Activated T-helper 1 cell treated with anti-CD3 and anti-CD28 coated beads, Interleukin-12 subunit alpha, Interleukin-12 subunit beta, Interleukin-2, Interleukin-4 antibody, amounts not matched to agents 30 ng/mL and 10 ng/mL and 1 ng/mL, durations not matched to agents 14 hours and 24 hours and 36 hours (primary cell): ENCODE measurements at regions not wholly inside any gene's neighbourhood (a gene's known extent, or its start where the extent isn't known, plus 50 kb on each side); places are given as distances from the start of the nearest gene placed in this dataset.

Experiments
- DNase-seq: peaks from one replicate; pipeline ENCODE4 v3.0.0; 2021; ENCODE audit warnings: low spot score
- H3K27ac Mint-ChIP-seq: one replicate; pipeline ENCODE4 v1.8.0; 2021; ENCODE audit warnings: mild to moderate bottlenecking, mixed read lengths
- H3K27me3 Mint-ChIP-seq: one replicate; pipeline ENCODE4 v1.8.0; 2022; ENCODE audit warnings: mild to moderate bottlenecking, moderate library complexity, mixed read lengths; ENCODE audit not compliant: insufficient read depth
- H3K36me3 Mint-ChIP-seq: one replicate; pipeline ENCODE4 v1.8.0; 2021; ENCODE audit warnings: low read depth, mixed read lengths
- H3K4me1 Mint-ChIP-seq: one replicate; pipeline ENCODE4 v1.8.0; 2021; ENCODE audit warnings: low read depth, mixed read lengths
- H3K4me3 Mint-ChIP-seq: one replicate; pipeline ENCODE4 v1.8.0; 2021; ENCODE audit warnings: mild to moderate bottlenecking, moderate library complexity, mixed read lengths
- H3K9me3 Mint-ChIP-seq: one replicate; pipeline ENCODE4 v1.8.0; 2021; ENCODE audit warnings: mixed read lengths
- intact Hi-C: fragments of 100-400 bp; cut with micrococcal nuclease; formaldehyde crosslinking; loops from one replicate; pipeline ENCODE4 v1.15.1; 2024

GRCh38 chr4:181650033-181650825 is 593.0 kb upstream of the TENM3 start:
- Mint-ChIP-seq H3K4me3 (no peak overlapping the region), H3K9me3 (peaks cover 23% of the 10 kb centered on the region), H3K27ac (no peak overlapping the region), H3K4me1 (no peaks in the 10 kb centered on the region), H3K27me3 (no peaks in the 10 kb centered on the region), H3K36me3 (no peaks in the 10 kb centered on the region)
- DNase-seq, result no peak
- intact Hi-C loops, result no loop called here

GRCh38 chr4:181656748-181657147 is 586.5 kb upstream of the TENM3 start:
- Mint-ChIP-seq H3K36me3 (no peaks in the 10 kb centered on the region), H3K27ac (no peak overlapping the region), H3K27me3 (no peaks in the 10 kb centered on the region), H3K4me3 (no peak overlapping the region), H3K4me1 (no peaks in the 10 kb centered on the region), H3K9me3 (peaks cover 17% of the 10 kb centered on the region)
- intact Hi-C loops, result no loop called here
- DNase-seq, result no peak

DNA sequence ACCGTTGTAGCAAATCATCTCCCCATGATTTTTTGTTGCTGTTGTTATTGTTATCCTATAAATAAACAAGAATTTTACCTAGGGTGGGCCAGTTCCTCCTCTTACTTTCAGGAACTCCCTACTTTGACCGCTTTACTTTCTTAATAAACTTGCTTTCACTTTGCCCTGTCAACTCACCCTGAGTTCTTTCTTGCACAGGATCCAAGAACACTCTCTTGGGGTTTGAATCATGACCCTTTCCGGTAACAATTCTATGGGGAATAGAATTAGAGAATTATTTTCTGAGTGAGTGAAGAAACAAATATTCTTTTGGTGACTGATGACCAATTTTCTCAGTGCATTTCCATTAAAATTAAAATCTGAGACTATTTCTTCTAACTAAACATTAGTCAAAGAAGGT is 584.0 kb upstream of the TENM3 start:
- intact Hi-C loops, result no loop called here
- no peak for DNase-seq
- Mint-ChIP-seq H3K27me3 (no peaks in the 10 kb centered on the region), H3K27ac (no peak overlapping the region), H3K4me1 (no peaks in the 10 kb centered on the region), H3K36me3 (no peaks in the 10 kb centered on the region), H3K4me3 (no peak overlapping the region), H3K9me3 (peaks cover 10% of the 10 kb centered on the region)

GRCh38 chr4:181659876-181660275 is 583.3 kb upstream of the TENM3 start:
- Mint-ChIP-seq H3K9me3 (peaks cover 6% of the 10 kb centered on the region), H3K27me3 (no peaks in the 10 kb centered on the region), H3K36me3 (no peaks in the 10 kb centered on the region), H3K4me1 (no peaks in the 10 kb centered on the region), H3K4me3 (no peak overlapping the region), H3K27ac (no peak overlapping the region)
- intact Hi-C loops, result no loop called here
- DNase-seq, result no peak

DNA sequence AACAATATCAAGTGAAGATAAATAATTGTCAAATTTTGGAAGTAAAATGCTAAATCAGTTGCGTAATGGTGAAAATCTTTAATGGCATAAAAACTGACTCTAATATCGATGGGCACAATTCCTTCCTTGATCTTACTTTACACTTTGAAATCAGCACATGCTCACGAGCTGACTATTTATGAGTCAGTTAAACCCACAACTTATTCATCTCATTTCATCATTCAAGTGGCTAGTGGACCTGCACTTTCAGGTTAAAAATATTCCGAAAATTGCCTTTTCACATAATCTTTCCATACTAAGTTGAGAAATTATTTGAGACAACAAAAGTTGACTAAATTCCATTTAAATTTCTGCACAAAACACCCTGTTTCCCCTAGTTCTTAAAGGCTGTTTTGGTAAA is 582.1 kb upstream of the TENM3 start:
- H3K4me1 Mint-ChIP-seq, result no peaks in the 10 kb centered on the region
- DNase-seq, result no peak
- no peak overlapping the region for H3K4me3 Mint-ChIP-seq
- intact Hi-C loops, result no loop called here
- H3K27ac Mint-ChIP-seq, result no peak overlapping the region
- no peaks in the 10 kb centered on the region for H3K36me3 Mint-ChIP-seq
- H3K27me3 Mint-ChIP-seq, result no peaks in the 10 kb centered on the region
- H3K9me3 Mint-ChIP-seq, result no peaks in the 10 kb centered on the region

GRCh38 chr4:181661923-181662322 is 581.3 kb upstream of the TENM3 start:
- DNase-seq, result no peak
- Mint-ChIP-seq H3K4me1 (no peaks in the 10 kb centered on the region), H3K27ac (no peak overlapping the region), H3K36me3 (no peaks in the 10 kb centered on the region), H3K4me3 (no peak overlapping the region), H3K9me3 (no peaks in the 10 kb centered on the region), H3K27me3 (no peaks in the 10 kb centered on the region)
- intact Hi-C loops, result no loop called here

DNA sequence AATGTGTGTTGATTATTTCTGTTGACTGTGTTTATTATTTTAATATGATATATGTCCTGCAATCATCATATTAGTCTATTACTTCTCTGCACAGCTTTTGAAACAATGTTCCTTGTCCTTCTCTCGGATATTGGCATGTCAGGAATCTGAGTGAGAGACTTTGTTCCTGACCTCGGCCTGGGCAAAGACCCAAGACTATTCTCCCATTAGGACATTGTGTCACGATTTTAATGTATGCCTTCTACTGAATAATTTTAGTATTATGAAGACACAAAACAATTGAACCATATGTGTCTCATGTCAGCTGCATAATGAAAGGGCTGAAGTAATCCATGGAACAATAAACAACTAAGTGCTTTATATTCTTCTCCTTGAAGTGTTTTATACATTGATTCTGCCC is 580.8 kb upstream of the TENM3 start:
- Mint-ChIP-seq H3K4me3 (no peak overlapping the region), H3K9me3 (no peaks in the 10 kb centered on the region), H3K27ac (no peak overlapping the region), H3K4me1 (no peaks in the 10 kb centered on the region), H3K27me3 (no peaks in the 10 kb centered on the region), H3K36me3 (no peaks in the 10 kb centered on the region)
- no peak for DNase-seq
- intact Hi-C loops, result no loop called here

DNA sequence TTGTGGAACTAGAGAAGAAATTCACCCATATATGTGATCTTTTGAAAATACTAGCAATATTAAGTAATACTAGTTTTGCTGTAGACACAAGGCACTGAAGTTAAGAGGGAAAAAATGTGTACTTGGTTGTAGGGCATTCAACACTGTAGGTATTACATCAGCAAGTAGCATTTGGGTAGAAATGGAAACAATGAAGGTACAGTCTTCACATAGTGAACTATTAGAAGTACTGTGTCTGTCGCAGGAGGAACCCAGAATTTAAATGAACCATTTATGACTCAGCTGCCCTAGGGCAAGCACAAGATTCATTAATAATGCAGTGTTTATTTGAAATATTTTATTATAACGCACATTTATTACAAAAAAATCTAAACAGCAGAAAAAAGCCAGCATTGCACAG is 572.7 kb upstream of the TENM3 start:
- Mint-ChIP-seq H3K27ac (no peak overlapping the region), H3K27me3 (no peaks in the 10 kb centered on the region), H3K4me3 (no peak overlapping the region), H3K4me1 (no peaks in the 10 kb centered on the region), H3K9me3 (no peaks in the 10 kb centered on the region), H3K36me3 (no peaks in the 10 kb centered on the region)
- intact Hi-C loops, result no loop called here
- DNase-seq, result no peak

DNA sequence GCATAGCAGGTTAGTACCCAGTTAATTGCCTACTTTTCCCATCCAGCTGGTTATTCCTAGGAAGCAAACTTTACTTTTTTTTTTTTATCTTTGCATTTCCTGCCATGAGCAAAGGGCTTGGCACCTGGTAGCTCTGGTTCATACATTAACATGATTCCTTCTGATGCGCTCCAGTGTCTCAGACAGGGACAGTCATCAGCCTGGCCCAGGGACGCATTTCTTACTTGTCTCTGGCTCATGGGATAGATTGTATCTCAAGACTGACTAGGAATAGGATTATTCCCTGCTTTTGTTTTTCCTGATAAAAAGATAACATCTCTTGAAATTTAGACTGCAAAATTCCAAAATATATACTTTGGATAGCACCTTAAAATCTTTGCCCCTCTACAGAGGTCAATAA is 571.5 kb upstream of the TENM3 start:
- Mint-ChIP-seq H3K4me1 (no peaks in the 10 kb centered on the region), H3K9me3 (no peaks in the 10 kb centered on the region), H3K27ac (no peak overlapping the region), H3K27me3 (no peaks in the 10 kb centered on the region), H3K36me3 (no peaks in the 10 kb centered on the region), H3K4me3 (no peak overlapping the region)
- DNase-seq, result no peak
- intact Hi-C loops, result no loop called here

GRCh38 chr4:181672751-181673150 is 570.5 kb upstream of the TENM3 start:
- Mint-ChIP-seq H3K27me3 (no peaks in the 10 kb centered on the region), H3K4me3 (no peak overlapping the region), H3K27ac (no peak overlapping the region), H3K9me3 (no peaks in the 10 kb centered on the region), H3K36me3 (no peaks in the 10 kb centered on the region), H3K4me1 (no peaks in the 10 kb centered on the region)
- no peak for DNase-seq
- intact Hi-C loops, result no loop called here

DNA sequence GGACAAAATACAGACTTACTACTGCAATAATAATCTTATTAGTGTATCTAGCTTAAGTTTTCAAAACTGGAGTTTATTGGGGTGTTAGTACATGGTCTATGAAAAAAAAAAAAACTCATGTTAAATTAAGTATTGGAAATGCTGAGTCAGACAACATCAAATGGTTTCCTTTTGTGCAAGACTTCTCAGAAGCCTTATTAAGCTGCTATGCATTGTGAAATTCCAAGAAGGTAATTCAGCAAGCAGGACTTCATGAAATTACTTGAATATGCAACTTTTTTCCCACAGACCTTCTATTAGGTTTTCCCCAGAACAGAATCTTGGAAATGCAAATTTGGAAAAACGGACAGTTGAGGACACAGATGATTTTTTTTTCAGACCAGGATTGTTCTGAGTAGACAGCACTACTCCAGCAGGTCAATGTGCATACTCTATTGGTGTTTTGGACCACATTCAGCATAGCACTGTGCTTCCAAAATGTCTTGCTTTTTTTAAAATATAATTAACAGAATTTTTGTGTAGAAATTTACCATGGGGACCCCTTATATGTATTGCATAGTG is 568.8 kb upstream of the TENM3 start:
- Mint-ChIP-seq H3K36me3 (no peaks in the 10 kb centered on the region), H3K27me3 (no peaks in the 10 kb centered on the region), H3K27ac (no peak overlapping the region), H3K9me3 (no peaks in the 10 kb centered on the region), H3K4me3 (no peak overlapping the region), H3K4me1 (no peaks in the 10 kb centered on the region)
- no peak for DNase-seq
- intact Hi-C loops, result no loop called here

GRCh38 chr4:181676546-181676945 is 566.7 kb upstream of the TENM3 start:
- no peaks in the 10 kb centered on the region for H3K4me1 Mint-ChIP-seq
- no peaks in the 10 kb centered on the region for H3K36me3 Mint-ChIP-seq
- H3K27ac Mint-ChIP-seq, result no peak overlapping the region
- H3K9me3 Mint-ChIP-seq, result no peaks in the 10 kb centered on the region
- DNase-seq, result no peak
- no peak overlapping the region for H3K4me3 Mint-ChIP-seq
- no peaks in the 10 kb centered on the region for H3K27me3 Mint-ChIP-seq
- intact Hi-C loops, result no loop called here

DNA sequence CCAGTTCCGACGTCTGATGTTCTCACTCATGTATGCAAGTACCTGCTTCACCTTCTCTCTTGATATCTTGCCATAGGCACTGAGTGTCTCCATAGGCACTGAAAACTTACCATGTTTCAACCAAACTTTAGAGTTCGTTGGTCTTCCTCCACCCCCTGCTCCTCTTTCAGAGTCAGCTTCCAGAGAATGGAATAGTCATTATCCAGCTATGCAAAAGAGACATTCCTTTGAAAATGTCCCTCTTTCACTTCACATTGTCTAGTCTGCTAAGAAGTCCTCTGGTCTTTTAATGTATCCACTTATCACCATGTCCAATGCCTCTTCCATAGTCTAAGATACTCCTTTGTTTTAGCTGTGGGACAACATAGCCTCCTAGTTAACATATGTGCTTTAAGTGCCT is 566.0 kb upstream of the TENM3 start:
- no peaks in the 10 kb centered on the region for H3K27me3 Mint-ChIP-seq
- H3K4me3 Mint-ChIP-seq, result no peak overlapping the region
- no peak for DNase-seq
- intact Hi-C loops, result no loop called here
- no peaks in the 10 kb centered on the region for H3K4me1 Mint-ChIP-seq
- no peaks in the 10 kb centered on the region for H3K9me3 Mint-ChIP-seq
- H3K27ac Mint-ChIP-seq, result no peak overlapping the region
- H3K36me3 Mint-ChIP-seq, result no peaks in the 10 kb centered on the region

DNA sequence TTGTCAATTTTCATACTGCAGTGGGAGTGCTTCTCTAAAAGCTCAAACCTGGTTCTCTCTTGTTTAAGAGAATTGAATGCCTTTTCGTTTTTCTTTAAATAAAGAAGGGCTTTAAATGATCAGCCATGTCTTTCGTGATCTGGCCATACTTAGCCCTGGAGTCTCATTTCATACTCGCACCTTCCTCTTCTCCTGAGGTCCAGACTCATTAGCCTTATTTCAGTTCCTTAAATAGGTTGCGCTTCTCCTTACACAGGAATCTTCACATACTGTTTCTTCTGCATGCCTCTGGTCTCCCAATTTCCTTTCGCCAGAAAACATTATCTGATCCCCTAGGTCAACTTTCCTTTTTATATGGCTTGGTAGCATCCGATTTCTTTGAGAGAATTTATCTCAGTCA is 565.6 kb upstream of the TENM3 start:
- Mint-ChIP-seq H3K36me3 (no peaks in the 10 kb centered on the region), H3K4me1 (no peaks in the 10 kb centered on the region), H3K27me3 (no peaks in the 10 kb centered on the region), H3K9me3 (no peaks in the 10 kb centered on the region), H3K4me3 (no peak overlapping the region), H3K27ac (no peak overlapping the region)
- DNase-seq, result no peak
- intact Hi-C loops, result no loop called here
